Inferior parietal cortex (tissue), 1 donor: ENCODE measurements at regions not wholly inside any gene's neighbourhood (a gene's known extent, or its start where the extent isn't known, plus 50 kb on each side); places are given as distances from the start of the nearest gene placed in this dataset.
"Not testable (repeated sequence)": the region's sequence is repeated elsewhere in the genome, so short reads cannot be mapped to it uniquely, and the experiment has no call there.

Experiments
- DNase-seq: peaks from one replicate; pipeline ENCODE4 v3.0.0-alpha.2; 2016; ENCODE audit errors: extremely low spot score

DNA sequence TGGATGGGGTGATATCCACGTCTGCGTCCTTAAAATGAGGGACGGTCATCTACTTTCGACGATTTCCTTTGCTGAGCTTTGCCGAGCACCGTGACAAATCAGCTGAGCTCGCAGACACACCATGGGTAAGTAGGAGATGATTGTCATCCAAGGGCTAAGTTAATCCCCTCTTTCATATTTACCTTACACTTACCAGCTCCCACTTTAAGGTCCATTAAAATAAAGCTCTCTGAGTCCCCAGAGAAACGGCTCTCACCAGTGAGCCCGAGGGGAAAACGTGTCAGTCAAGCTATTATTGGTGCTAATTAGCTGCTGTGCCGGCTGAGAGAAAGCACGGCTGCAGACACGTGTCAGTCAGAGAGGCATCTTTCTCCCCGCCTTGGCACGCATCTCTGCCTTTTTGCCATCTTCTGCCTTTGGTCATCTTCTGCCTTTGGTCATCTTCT lies 72.2 kb downstream of the CRLF2 start:
- no peak for DNase-seq

DNA sequence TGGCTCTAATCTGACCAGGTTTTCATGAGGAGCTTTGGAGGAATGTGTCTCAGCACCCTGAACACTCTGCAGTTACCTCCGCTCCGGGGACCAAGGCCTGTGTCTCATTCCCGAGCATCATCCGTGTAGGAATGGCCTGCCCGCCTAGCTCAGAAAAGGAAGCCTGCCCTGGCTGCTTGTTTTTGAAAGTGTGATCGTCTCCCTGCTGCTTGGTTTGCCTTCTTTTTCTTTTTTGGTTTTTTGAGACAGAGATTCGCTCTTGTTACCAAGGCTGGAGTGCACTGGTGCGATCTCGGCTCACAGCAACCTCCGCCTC lies 73.3 kb downstream of the CRLF2 start:
- no peak for DNase-seq

DNA sequence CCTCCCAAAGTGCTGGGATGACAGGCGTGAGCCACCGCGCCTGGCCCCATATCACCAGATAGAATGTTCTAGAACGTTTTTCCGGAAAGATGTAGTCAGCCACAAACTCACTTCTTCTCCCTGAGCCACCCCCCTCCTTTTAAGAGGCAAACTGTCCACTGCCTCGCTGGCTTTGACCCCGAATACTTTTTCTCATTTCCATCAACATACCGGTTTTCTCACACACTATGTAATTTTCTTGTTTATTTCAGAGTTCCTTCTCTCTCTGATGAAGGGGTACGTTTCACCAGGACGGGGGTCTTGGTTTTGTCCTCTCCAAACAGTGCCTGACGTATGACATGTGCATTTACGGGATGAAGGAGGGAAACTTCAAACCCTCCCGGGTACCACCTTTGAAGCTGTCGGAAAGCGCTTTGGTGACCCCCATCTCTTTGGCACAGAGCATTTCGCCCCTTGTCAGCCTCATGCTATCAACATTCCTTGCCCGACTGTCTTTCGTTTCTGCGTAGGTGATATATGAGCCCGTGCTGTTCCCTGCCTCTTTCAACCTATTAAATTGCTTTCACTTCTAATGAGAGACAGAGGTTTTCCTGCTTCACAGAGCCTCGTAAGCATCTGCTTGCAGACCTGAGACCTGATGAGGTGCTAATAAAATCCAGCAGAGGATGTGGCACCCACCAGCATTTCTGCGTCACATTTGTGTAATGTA lies 73.8 kb downstream of the CRLF2 start:
- no peak for DNase-seq

DNA sequence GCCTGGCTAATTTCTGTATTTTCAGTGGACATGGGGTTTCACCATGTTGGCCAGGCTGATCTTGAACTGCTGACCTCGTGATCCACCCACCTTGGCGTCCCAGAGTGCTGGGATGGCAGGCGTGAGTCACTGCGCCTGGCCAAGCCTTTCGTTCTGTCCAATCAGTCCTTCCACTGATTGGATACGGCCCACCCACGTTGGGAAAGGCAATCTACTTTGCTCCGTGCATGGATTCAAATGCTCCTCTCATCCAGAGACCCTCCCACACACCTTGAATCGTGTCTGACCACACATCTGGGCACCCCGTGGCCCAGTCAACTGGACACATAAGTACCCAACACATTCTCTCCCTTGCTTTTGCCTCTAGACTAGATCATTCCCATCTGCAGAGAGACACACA lies 74.9 kb downstream of the CRLF2 start:
- DNase-seq, result no peak

DNA sequence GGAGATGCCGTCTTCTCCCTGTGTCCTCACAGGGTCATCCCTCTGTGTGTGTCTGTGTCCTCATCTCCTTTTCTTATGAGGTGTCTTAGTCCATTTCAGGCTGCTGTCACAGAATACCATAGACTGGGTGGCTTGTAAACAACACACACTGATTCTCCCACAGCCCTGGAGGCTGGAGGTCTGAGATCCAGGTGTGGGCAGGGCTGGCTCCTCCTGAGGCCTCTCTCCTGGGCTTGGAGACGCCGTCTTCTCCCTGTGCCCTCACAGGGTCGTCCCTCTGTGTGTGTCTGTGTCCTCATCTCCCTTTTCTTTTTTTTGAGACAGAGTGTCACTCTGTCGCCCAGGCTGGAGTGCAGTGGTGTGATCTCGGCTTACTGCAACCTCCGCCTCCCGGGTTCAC lies 75.9 kb downstream of the CRLF2 start:
- DNase-seq, result not testable (repeated sequence)

DNA sequence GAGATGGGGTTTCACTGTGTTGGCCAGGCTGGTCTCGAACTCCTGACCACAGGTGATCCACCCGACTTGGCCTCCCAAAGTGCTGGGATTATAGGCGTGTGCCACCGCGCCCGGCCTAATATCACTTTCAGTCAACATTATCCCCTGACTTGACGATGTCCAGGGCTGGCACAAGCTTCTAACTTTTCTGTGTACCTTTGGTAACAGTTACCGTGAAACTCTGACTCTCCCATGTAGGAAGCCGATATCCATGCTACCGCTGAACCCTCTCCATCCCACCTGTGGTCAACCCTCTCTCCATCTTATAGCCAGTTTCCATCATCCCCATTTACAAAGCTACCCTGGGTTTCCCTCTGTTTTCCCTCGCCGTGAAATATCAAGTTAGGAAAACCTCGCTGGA lies 77.5 kb downstream of the CRLF2 start:
- DNase-seq, result no peak

DNA sequence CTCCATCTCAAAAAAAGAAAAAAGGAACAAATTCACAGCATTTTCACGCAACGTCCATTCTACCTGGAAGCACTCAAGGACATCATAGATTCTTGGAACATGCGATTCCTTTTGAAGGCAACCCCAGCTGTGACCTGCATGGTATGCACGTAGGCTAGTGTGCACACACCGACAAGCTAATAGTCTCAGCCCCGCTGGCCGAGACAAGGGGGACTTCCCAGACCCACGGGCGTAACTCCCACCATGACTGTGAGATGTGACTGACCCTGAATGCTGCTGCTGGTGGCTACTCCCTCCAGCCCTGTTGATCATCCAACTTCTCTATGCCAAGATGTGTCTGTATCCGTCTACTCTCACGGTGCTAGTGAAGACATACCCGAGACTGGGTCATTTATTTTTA lies 78.3 kb downstream of the CRLF2 start:
- no peak for DNase-seq

DNA sequence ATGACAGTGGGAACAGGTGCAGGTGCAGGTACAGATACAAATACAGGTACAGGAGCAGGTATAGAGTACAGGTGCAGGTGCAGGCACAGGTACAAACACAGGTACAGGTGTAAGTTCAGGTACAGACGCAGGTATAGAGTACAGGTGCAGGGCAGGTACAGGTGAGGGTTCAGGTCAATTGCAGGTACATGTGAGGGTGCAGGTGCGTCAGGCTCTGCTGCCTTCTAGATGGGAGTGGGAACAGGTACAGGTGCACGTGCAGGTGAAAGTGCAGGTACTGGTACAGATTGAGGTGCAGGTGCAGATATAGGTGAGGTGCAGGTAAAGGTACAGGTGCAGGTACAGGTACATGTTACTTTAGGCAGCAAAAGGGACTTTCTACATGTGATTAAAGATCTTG lies 85.7 kb downstream of the CRLF2 start:
- no peak for DNase-seq

DNA sequence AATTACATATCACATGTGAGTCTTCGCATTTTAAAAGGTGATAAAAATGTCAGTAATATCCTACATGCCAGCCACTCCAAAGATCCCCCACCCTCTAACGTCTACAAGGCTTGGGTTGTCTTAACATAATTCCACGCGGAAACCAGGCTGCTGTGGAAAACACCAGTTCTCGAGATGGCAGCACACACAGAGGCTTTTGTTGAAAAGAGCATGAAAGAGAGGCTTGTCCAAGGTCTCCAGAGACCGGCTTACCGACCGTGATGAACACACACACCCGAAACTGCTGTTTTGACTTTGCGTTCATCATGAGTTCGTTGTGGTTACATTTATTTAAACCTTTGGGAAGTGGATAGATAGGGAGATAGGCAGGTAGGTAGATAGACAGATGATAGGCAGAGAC lies 87.9 kb downstream of the CRLF2 start:
- peak; percentile 1 for DNase-seq

DNA sequence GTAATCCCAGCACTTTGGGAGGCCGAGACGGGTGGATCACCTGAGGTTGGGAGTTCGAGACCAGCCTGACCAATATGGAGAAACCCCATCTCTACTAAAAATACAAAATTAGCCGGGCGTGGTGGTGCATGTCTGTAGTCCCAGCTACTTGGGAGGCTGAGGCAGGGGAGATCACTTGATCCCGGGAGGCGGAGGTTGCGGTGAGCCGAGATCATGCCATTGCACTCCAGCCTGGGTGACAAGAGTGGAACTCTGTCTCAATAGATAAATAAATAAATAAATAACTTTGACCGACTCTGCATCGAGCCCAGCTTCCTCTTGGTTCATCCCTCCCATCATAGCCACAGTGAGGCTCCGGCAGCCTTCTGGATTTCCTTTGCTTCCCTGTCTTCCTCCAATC lies 89.6 kb downstream of the CRLF2 start:
- not testable (repeated sequence) for DNase-seq

DNA sequence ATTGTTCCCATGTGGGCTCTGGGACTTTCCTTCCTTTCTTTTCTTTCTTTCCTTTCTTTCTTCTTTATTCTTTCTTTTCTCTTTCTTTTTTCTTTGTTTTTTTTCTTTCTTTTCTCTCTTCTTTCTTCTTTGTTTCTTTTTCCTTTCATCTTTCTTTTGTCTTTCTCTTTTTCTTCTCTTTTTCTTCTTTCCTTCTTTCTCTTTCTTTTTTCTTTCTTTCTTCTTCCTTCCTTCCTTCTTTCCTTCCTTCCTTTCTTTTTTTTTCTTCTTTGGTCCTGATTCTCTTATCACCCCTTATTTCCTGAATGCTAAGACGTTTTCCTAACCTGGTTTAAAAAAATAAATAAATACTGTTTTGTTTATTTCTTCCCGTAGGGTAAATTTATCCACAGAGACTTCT lies 93.2 kb downstream of the CRLF2 start:
- DNase-seq, result no peak

DNA sequence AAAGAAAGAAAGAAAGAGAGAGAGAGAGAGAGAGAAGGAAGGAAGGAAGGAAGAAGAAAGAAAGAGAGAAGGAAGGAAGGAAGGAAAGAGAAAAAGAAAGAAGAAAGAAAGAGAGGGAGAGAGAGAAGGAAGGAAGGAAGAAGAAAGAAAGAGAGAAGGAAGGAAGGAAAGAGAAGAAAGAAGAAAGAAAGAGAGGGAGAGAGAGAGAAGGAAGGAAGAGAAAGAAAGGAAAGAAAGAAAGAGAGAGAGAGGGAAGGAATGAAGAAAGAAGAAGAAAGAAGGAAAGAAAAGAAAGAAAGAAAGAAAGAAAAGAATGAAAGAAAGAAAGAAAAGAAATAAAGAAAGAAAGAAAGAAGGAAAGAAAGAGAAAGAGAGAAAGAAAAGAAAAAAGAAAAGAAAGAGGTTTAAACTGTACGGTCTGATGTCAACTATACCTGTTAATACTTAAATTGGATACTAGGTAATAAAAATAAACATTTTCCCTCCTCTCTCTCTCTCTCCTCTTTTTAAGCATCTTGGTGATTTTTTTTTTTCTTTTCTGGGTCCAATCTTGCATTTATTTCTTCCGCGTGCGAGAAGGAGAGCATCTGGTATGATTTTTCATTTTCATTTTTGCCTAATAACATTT lies 93.8 kb downstream of the CRLF2 start:
- no peak for DNase-seq

DNA sequence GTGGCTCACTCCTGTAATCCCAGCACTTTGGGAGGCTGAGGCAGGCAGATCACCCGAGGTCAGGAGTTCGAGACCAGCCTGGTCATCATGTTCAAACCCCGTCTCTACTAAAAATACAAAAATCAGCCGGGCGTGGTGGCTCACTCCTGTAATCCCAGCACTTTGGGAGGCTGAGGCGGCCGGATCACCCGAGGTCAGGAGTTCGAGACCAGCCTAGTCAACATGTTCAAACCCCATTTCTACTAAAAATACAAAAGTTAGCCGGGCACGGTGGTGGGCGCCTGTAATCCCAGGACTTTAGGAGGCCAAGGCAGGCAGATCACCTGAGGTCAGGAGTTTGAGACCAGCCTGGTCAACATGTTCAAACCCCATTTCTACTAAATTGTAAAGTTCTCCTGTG lies 97.0 kb downstream of the CRLF2 start:
- not testable (repeated sequence) for DNase-seq

DNA sequence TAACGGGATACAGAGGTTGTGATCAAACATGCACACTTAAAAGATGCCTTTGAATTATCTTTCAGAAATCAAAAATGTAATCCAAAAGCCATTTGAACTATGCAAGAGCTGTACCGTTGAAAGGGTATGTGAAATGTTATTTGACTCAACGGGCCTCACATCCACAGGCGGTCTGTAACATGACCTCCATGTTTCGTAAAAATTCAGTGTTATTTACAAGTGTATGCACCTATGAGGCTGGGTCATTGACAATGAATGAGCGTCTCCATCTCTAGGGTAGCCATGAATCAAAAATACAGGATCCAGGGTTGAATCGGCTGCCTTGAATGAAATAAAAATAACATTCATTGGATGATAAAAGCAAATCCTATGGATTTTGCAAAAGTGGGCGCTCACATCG lies 100.1 kb downstream of the CRLF2 start:
- no peak for DNase-seq

DNA sequence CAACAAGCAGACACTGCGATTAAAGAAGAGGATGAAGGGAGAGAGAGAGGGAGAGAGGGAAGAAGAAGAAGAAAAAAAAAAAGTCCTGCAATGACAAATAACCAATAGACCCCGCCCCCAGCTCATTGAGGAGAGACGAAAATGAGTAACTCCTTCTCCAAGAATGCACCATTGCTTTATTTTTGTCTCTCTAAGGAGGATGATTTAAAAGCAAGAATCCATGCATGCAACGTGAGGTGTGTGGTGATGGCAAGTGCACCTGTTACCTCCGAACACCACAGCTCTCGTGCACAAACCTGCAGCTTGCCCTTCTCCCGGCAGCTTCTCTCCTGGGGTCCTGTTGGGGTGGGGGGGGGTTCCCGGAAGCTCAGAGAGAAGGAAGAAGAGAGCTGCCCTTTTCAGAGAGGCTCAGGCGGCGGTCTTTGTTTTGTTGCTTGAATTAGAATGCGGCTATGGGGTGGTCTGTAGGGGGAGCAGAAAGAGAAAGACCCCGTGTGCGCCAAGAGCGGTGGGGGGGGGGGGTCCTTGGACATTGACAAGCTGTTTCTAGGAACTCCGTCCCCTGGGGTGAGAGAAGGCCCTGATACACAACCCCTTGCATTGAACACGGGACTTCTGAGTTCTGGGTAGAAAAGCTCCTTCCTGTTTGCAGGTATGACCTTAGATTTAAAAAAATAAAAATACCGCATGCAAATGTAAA lies 100.7 kb downstream of the CRLF2 start:
- DNase-seq, result no peak

DNA sequence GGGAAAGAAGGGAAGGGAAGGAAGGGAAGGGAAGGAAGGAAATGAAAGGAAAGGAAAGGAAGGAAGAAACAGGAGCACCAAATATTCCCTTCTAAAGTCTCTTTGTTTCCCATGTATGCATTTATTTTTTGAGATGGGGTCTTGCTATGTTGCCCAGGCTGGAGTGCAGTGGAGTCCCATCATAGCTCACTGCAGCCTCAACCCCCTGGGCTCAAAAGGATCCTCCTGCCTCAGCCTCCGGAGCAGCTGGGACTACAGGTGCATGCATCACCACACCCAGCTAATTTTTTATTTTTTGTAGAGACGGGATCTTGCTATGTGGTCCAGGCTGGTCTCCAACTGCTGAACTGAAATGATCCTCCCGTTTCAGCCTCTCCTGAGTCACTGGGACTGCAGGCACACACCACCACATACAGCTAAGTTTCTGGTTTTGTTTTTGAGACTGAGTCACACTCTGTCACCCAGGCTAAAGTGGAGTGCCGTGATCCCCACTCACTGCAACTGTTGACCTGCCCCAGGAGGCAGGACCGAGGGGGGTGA lies 102.8 kb downstream of the CRLF2 start:
- no peak for DNase-seq

DNA sequence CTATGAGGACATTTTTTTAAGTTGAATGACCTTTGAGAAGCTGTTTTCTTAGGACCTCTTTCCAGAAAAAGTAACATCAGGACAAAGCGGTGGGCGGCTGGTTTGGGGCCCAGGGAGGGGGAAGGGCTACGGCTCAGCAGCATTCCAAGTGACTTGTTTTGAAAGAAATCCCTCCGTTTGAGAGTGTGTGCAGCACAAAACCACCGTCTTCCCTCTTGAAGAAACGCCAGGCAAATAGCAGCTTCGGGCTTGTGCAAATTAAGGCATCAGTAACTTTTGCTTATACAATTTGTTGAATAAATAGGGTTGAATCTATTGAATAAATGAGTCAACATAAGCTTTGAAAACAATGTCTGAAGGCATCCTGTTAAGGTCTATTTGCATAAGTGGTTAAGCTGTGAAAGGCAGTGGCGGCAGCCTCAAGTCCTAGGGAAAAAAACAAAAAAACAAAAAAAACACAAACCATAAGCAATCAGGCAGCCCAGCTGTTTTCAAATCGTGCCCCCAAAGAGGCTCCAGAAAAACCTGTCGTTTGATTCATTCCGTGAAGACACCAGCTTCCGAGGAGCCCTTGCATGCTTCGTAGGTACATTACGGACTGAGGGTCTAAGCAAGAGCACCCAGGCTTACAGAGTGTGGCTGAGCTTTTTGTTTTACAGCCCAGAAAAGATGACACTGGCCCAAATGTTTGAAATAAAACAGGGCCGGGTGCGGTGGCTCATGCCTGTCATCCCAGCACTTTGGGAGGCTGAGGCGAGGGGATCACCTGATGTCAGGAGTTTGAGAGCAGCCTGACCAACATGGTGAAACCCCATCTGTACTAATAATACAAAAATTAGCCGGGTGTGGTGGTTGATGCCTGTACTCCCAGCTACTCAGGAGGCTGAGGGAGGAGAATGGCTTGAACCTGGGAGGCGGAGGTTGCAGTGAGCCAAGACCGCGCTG lies 103.7 kb downstream of the CRLF2 start:
- no peak for DNase-seq

DNA sequence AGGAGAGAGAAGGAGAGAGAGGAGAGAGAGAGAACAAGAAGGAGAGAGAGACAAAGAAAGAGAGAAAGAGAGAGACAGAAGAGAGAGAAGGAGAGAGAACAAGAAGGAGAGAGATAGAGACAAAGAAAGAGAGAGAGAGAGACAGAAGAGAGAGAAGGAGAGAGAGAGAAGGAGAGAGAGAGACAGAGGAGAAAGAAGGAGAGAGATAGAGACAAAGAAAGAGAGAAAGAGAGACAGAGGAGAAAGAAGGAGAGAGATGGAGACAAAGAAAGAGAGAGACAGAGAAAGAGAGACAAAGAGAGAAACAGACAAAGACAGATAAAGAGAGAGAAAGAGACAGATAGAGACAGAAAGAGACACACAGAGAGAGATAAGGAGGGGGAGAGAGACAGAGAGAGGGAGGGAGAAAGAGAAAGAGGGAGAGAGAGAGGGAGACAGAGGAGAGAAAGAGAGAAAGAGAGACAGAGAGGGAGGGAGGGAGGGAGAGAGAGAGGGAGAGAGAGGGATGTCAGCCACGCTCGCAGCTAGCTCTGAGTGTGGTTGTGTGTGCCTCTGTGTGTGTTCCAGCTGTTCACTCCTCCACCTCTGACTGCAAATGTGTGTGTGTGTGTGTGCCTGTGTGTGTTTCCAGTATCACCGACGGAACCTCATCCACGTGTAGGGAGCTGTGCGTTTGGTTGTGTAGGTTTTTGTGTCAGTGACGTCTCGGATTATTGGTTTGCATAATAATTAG lies 105.8 kb downstream of the CRLF2 start:
- DNase-seq, result no peak

DNA sequence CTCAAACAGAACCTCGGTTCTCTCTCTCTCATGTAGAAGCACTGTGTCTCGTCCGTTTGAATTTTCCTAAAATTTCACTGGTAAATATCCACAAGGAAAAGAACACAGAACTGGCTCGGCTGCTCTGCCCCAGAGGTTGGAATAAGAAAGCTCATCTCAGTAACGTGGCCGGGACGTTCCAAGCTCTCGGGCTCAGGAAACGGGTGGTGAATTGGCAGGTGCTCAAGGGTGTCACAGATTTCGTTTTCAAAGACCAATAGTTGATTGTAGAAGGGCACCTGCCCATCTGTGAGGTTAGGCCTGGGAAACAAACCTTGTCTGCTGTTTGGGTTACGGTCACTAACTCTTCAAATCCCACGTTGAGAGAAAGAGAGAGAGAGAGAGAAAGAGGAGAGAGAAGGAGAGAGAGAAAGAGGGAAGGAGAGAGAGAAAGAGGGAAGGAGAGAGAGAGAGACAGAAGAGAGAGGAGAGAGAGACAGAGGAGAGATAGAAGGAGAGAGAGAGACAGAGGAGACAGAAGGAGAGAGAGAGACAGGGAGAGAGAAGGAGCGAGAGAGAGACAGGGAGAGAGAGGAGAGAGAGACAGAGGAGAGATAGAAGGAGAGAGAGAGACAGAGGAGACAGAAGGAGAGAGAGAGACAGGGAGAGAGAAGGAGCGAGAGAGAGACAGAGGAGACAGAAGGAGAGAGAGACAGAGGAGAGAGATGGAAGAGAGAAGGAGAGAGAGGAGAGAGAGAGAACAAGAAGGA lies 106.6 kb downstream of the CRLF2 start:
- DNase-seq, result no peak

DNA sequence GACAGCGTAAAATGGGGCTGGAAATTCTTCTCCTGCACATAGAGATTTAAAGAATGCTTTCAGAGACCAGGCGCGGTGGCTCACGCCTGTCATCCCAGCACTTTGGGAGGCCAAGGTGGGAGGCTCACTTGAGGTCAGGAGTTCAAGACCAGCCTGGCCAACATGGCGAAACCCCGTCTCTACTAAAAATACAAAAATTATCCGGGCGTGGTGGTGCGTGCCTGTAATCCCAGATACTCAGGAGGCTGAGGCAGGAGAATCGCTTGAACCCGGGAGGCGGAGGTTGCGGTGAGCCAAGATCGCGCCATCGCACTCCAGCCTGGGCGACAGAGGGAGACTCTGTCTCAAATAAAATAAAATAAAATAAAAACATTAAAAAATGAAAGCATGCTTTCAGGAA lies 107.4 kb downstream of the CRLF2 start:
- not testable (repeated sequence) for DNase-seq
